ENCODE measurements at regions not wholly inside any gene's neighbourhood (a gene's known extent, or its start where the extent isn't known, plus 50 kb on each side); places are given as distances from the start of the nearest gene placed in this dataset.

GRCh38 chr11:119964136-119965025, 173.5 kb downstream of the TRIM29 start:
- no peak for TF ChIP-seq CTCF (IDR thresholded peaks at IDR 0.05)
- no peak for TF ChIP-seq POLR2A (IDR thresholded peaks at IDR 0.05)
